Activated CD4-positive, alpha-beta T cell treated with anti-CD3 and anti-CD28 coated beads for 36 hours (primary cell): ENCODE measurements at regions not wholly inside any gene's neighbourhood (a gene's known extent, or its start where the extent isn't known, plus 50 kb on each side); places are given as distances from the start of the nearest gene placed in this dataset.

Experiments
- ATAC-seq: fragments of 200-7000 bp; cut with Tn5 transposase; one replicate; pipeline ENCODE4 v1.10.0; 2021; ENCODE audit warnings: mild to moderate bottlenecking, moderate library complexity
- CTCF ChIA-PET: fragments of 350-600 bp; sonication (Branson Sonifier 250); formaldehyde crosslinking; loops from one replicate; lab custom pipeline; 2021; ENCODE audit warnings: antibody characterized with exemption; lab: Charles Lee
- POLR2A ChIA-PET: fragments of 350-600 bp; sonication (Branson Sonifier 250); formaldehyde crosslinking; loops from one replicate; lab custom pipeline; 2021; ENCODE audit warnings: antibody characterized with exemption, inconsistent platforms; lab: Charles Lee
- DNase-seq: peaks from one replicate; pipeline ENCODE4 v3.0.0-alpha.2; 2020
- H3K27ac Mint-ChIP-seq: one replicate; pipeline ENCODE4 v1.8.0; 2021; ENCODE audit warnings: mixed read lengths
- H3K27me3 Mint-ChIP-seq: one replicate; pipeline ENCODE4 v1.8.0; 2021; ENCODE audit warnings: mixed read lengths
- H3K36me3 Mint-ChIP-seq: one replicate; pipeline ENCODE4 v1.8.0; 2021; ENCODE audit warnings: low read depth, mixed read lengths
- H3K4me1 Mint-ChIP-seq: one replicate; pipeline ENCODE4 v1.8.0; 2021; ENCODE audit warnings: mixed read lengths
- H3K4me3 Mint-ChIP-seq: one replicate; pipeline ENCODE4 v1.8.0; 2021; ENCODE audit warnings: mild to moderate bottlenecking, moderate library complexity, mixed read lengths
- H3K9me3 Mint-ChIP-seq: one replicate; pipeline ENCODE4 v1.8.0; 2021; ENCODE audit warnings: low read depth, mixed read lengths
- intact Hi-C, 2 experiments: fragments of 100-400 bp; cut with DNase I in 1 of 2; cut with micrococcal nuclease in 1 of 2; formaldehyde crosslinking; loops; one replicate each; pipeline versions ENCODE4 v1.14.2 to v1.15.1; 2022 to 2024; cut with DNase I, micrococcal nuclease

GRCh38 chrX:96389281-96390047 lies 295.2 kb upstream of the DIAPH2 start:
- intact Hi-C loops: no loop called here
- ATAC-seq (no peak), DNase-seq (no peak)
- CTCF ChIA-PET: no interaction called here
- Mint-ChIP-seq H3K36me3 (no peaks in the 10 kb centered on the region), H3K27me3 (no peaks in the 10 kb centered on the region), H3K27ac (no peak overlapping the region), H3K4me1 (no peaks in the 10 kb centered on the region), H3K9me3 (no peaks in the 10 kb centered on the region), H3K4me3 (no peak overlapping the region)
- POLR2A ChIA-PET: no interaction called here

GRCh38 chrX:96394598-96394997 lies 290.0 kb upstream of the DIAPH2 start:
- CTCF ChIA-PET: no interaction called here
- no peak for DNase-seq
- no peaks in the 10 kb centered on the region for H3K9me3 Mint-ChIP-seq
- no peaks in the 10 kb centered on the region for H3K27me3 Mint-ChIP-seq
- intact Hi-C loops: no loop called here
- H3K36me3 Mint-ChIP-seq: no peaks in the 10 kb centered on the region
- no peak for ATAC-seq
- H3K27ac Mint-ChIP-seq: no peak overlapping the region
- H3K4me1 Mint-ChIP-seq: no peaks in the 10 kb centered on the region
- POLR2A ChIA-PET: no interaction called here
- no peak overlapping the region for H3K4me3 Mint-ChIP-seq

GRCh38 chrX:96403446-96403845 lies 281.2 kb upstream of the DIAPH2 start:
- no peak for DNase-seq
- no peak overlapping the region for H3K4me3 Mint-ChIP-seq
- no peaks in the 10 kb centered on the region for H3K27me3 Mint-ChIP-seq
- CTCF ChIA-PET: no interaction called here
- no peaks in the 10 kb centered on the region for H3K4me1 Mint-ChIP-seq
- H3K36me3 Mint-ChIP-seq: no peaks in the 10 kb centered on the region
- no peak for ATAC-seq
- no peak overlapping the region for H3K27ac Mint-ChIP-seq
- intact Hi-C loops: no loop called here
- POLR2A ChIA-PET: no interaction called here
- H3K9me3 Mint-ChIP-seq: no peaks in the 10 kb centered on the region

- Mint-ChIP-seq H3K4me1 (no peaks in the 10 kb centered on the region), H3K36me3 (no peaks in the 10 kb centered on the region), H3K9me3 (no peaks in the 10 kb centered on the region), H3K4me3 (no peak overlapping the region), H3K27me3 (no peaks in the 10 kb centered on the region), H3K27ac (no peak overlapping the region)
- ATAC-seq: no peak
- no peak for DNase-seq
- intact Hi-C loops: no loop called here
- POLR2A ChIA-PET: no interaction called here
- CTCF ChIA-PET: no interaction called here
Observed at GRCh38 chrX:96405842-96406241, 278.8 kb upstream of the DIAPH2 start.

- ChIA-PET POLR2A (no interaction called here), CTCF (no interaction called here)
- Mint-ChIP-seq H3K4me3 (no peak overlapping the region), H3K27ac (no peak overlapping the region), H3K9me3 (no peaks in the 10 kb centered on the region), H3K4me1 (no peaks in the 10 kb centered on the region), H3K36me3 (no peaks in the 10 kb centered on the region), H3K27me3 (no peaks in the 10 kb centered on the region)
- intact Hi-C loops: no loop called here
- ATAC-seq (no peak), DNase-seq (no peak)
Observed at GRCh38 chrX:96407072-96407471, 277.6 kb upstream of the DIAPH2 start.

GRCh38 chrX:96407501-96407900 lies 277.1 kb upstream of the DIAPH2 start:
- DNase-seq (no peak), ATAC-seq (no peak)
- H3K27ac Mint-ChIP-seq: no peak overlapping the region
- CTCF ChIA-PET: no interaction called here
- H3K4me3 Mint-ChIP-seq: no peak overlapping the region
- intact Hi-C loops: no loop called here
- POLR2A ChIA-PET: no interaction called here
- H3K4me1 Mint-ChIP-seq: no peaks in the 10 kb centered on the region
- no peaks in the 10 kb centered on the region for H3K27me3 Mint-ChIP-seq
- no peaks in the 10 kb centered on the region for H3K36me3 Mint-ChIP-seq
- no peaks in the 10 kb centered on the region for H3K9me3 Mint-ChIP-seq

- H3K4me1 Mint-ChIP-seq: no peaks in the 10 kb centered on the region
- ATAC-seq (no peak), DNase-seq (no peak)
- no peak overlapping the region for H3K4me3 Mint-ChIP-seq
- no peaks in the 10 kb centered on the region for H3K36me3 Mint-ChIP-seq
- ChIA-PET CTCF (no interaction called here), POLR2A (no interaction called here)
- intact Hi-C loops: no loop called here
- H3K27ac Mint-ChIP-seq: no peak overlapping the region
- H3K9me3 Mint-ChIP-seq: no peaks in the 10 kb centered on the region
- H3K27me3 Mint-ChIP-seq: no peaks in the 10 kb centered on the region
Observed at GRCh38 chrX:96407981-96408380, 276.7 kb upstream of the DIAPH2 start.

GRCh38 chrX:96410927-96411326 lies 273.7 kb upstream of the DIAPH2 start:
- POLR2A ChIA-PET: no interaction called here
- no peak for ATAC-seq

GRCh38 chrX:96417695-96418094 lies 266.9 kb upstream of the DIAPH2 start:
- ChIA-PET CTCF (no interaction called here), POLR2A (no interaction called here)
- Mint-ChIP-seq H3K4me1 (no peaks in the 10 kb centered on the region), H3K27me3 (no peaks in the 10 kb centered on the region), H3K4me3 (no peak overlapping the region), H3K36me3 (no peaks in the 10 kb centered on the region), H3K9me3 (no peaks in the 10 kb centered on the region), H3K27ac (no peak overlapping the region)
- ATAC-seq: no peak
- intact Hi-C loops: no loop called here
- DNase-seq: no peak

More at GRCh38 chrX:96410927-96411326, 273.7 kb upstream of the DIAPH2 start:
- CTCF ChIA-PET: no interaction called here
- no peak for DNase-seq
- H3K27ac Mint-ChIP-seq: no peak overlapping the region
- H3K27me3 Mint-ChIP-seq: no peaks in the 10 kb centered on the region
- H3K4me1 Mint-ChIP-seq: no peaks in the 10 kb centered on the region
- H3K4me3 Mint-ChIP-seq: no peak overlapping the region
- intact Hi-C loops: no loop called here
- H3K9me3 Mint-ChIP-seq: no peaks in the 10 kb centered on the region
- no peaks in the 10 kb centered on the region for H3K36me3 Mint-ChIP-seq

- Mint-ChIP-seq H3K9me3 (no peaks in the 10 kb centered on the region), H3K4me1 (no peaks in the 10 kb centered on the region), H3K27me3 (no peaks in the 10 kb centered on the region), H3K36me3 (no peaks in the 10 kb centered on the region), H3K4me3 (no peak overlapping the region), H3K27ac (no peak overlapping the region)
- ATAC-seq (no peak), DNase-seq (no peak)
- intact Hi-C loops: no loop called here
- ChIA-PET POLR2A (no interaction called here), CTCF (no interaction called here)
Observed at GRCh38 chrX:96424007-96424406, 260.6 kb upstream of the DIAPH2 start.

GRCh38 chrX:96425200-96425599 lies 259.4 kb upstream of the DIAPH2 start:
- ChIA-PET POLR2A (no interaction called here), CTCF (no interaction called here)
- Mint-ChIP-seq H3K27me3 (no peaks in the 10 kb centered on the region), H3K9me3 (no peaks in the 10 kb centered on the region), H3K27ac (no peak overlapping the region), H3K36me3 (no peaks in the 10 kb centered on the region), H3K4me3 (no peak overlapping the region), H3K4me1 (no peaks in the 10 kb centered on the region)
- intact Hi-C loops: no loop called here
- no peak for ATAC-seq
- DNase-seq: no peak

GRCh38 chrX:96430756-96431455 lies 253.7 kb upstream of the DIAPH2 start:
- Mint-ChIP-seq H3K4me3 (no peak overlapping the region), H3K36me3 (no peaks in the 10 kb centered on the region), H3K27me3 (no peaks in the 10 kb centered on the region), H3K4me1 (no peaks in the 10 kb centered on the region), H3K27ac (no peak overlapping the region), H3K9me3 (no peaks in the 10 kb centered on the region)
- no peak for DNase-seq
- ChIA-PET CTCF (no interaction called here), POLR2A (no interaction called here)
- intact Hi-C loops: no loop called here
- ATAC-seq: no peak
